ENCODE measurements at regions not wholly inside any gene's neighbourhood (a gene's known extent, or its start where the extent isn't known, plus 50 kb on each side); places are given as distances from the start of the nearest gene placed in this dataset.

- no peaks in the 10 kb centered on the region for H4K20me1 ChIP-seq (ENCODE audit: low read length)
- DNase-seq, result no peak
- no peak overlapping the region for H2AFZ ChIP-seq (ENCODE audit: low read length)
- no peak overlapping the region for H3K4me2 ChIP-seq (ENCODE audit: low read length)
- H3K9me3 ChIP-seq (ENCODE audit: low read length), result no peaks in the 10 kb centered on the region; the same call in 1 of the 2 replicates
- H3K27ac ChIP-seq (ENCODE audit: low read length), result no peak overlapping the region
- no peak overlapping the region for H3K4me3 ChIP-seq (ENCODE audit: low read length)
- intact Hi-C loops (cut with micrococcal nuclease), result no loop called here
- TF ChIP-seq CTCF (conservative IDR thresholded peaks at IDR 0.05; ENCODE audit: low read depth, low read length) (no peak), EZH2 (IDR thresholded peaks at IDR 0.05; ENCODE audit: low read length, unreplicated experiment) (no peak), EZH2phosphoT487 (IDR thresholded peaks at IDR 0.05; ENCODE audit: borderline replicate concordance, low read length) (no peak)
- H3K27me3 ChIP-seq (ENCODE audit: low read length), result peaks cover 94% of the 10 kb centered on the region
- H3K9me2 ChIP-seq (replicated peaks; ENCODE audit: low read length), result no peaks in the 10 kb centered on the region
- no peak overlapping the region for H3K9ac ChIP-seq (ENCODE audit: low read length)
- H3K36me3 ChIP-seq (ENCODE audit: low read depth, low read length), result no peaks in the 10 kb centered on the region
- H3K79me2 ChIP-seq (ENCODE audit: low read length), result no peaks in the 10 kb centered on the region
- ATAC-seq, result no peak
- CTCF ChIA-PET, result no interaction called here
- no peaks in the 10 kb centered on the region for H3K4me1 ChIP-seq (ENCODE audit: insufficient read depth, low read length)
- H3F3A ChIP-seq (ENCODE audit: low read length, unreplicated experiment), result no peaks in the 10 kb centered on the region
- POLR2A ChIA-PET (ENCODE audit: unreplicated experiment), result no interaction called here
- no TSS peak for BruUV-seq (replicated peaks)
Measured at GRCh38 chr14:96661244-96661969, 135.8 kb upstream of the VRK1 start.

GRCh38 chr14:96662116-96662970 is 134.8 kb upstream of the VRK1 start:
- peaks cover 94% of the 10 kb centered on the region for H3K27me3 ChIP-seq (ENCODE audit: low read length)
- no peak overlapping the region for H3K27ac ChIP-seq (ENCODE audit: low read length)
- no peaks in the 10 kb centered on the region for H3K9me2 ChIP-seq (replicated peaks; ENCODE audit: low read length)
- no peaks in the 10 kb centered on the region for H4K20me1 ChIP-seq (ENCODE audit: low read length)
- no peak for DNase-seq
- no peaks in the 10 kb centered on the region for H3F3A ChIP-seq (ENCODE audit: low read length, unreplicated experiment)
- no peak overlapping the region for H3K4me3 ChIP-seq (ENCODE audit: low read length)
- no peak overlapping the region for H3K4me2 ChIP-seq (ENCODE audit: low read length)
- TF ChIP-seq CTCF (conservative IDR thresholded peaks at IDR 0.05; ENCODE audit: low read depth, low read length) (no peak), EZH2phosphoT487 (IDR thresholded peaks at IDR 0.05; ENCODE audit: borderline replicate concordance, low read length) (no peak), EZH2 (IDR thresholded peaks at IDR 0.05; ENCODE audit: low read length, unreplicated experiment) (no peak)
- H3K9ac ChIP-seq (ENCODE audit: low read length), result no peak overlapping the region
- H3K36me3 ChIP-seq (ENCODE audit: low read depth, low read length), result no peaks in the 10 kb centered on the region
- no peaks in the 10 kb centered on the region; the same call in 1 of the 2 replicates for H3K9me3 ChIP-seq (ENCODE audit: low read length)
- H2AFZ ChIP-seq (ENCODE audit: low read length), result no peak overlapping the region
- no TSS peak for BruUV-seq (replicated peaks)
- POLR2A ChIA-PET (ENCODE audit: unreplicated experiment), result no interaction called here
- no peaks in the 10 kb centered on the region for H3K4me1 ChIP-seq (ENCODE audit: insufficient read depth, low read length)
- intact Hi-C loops (cut with micrococcal nuclease), result no loop called here
- CTCF ChIA-PET, result no interaction called here
- ATAC-seq, result no peak
- no peaks in the 10 kb centered on the region for H3K79me2 ChIP-seq (ENCODE audit: low read length)

- Histone ChIP-seq H3K27ac (ENCODE audit: low read length) (no peak overlapping the region), H3K9me3 (ENCODE audit: low read length) (no peaks in the 10 kb centered on the region), H4K20me1 (ENCODE audit: low read length) (no peaks in the 10 kb centered on the region), H3K9ac (ENCODE audit: low read length) (no peak overlapping the region), H2AFZ (ENCODE audit: low read length) (no peak overlapping the region), H3K4me1 (ENCODE audit: insufficient read depth, low read length) (no peaks in the 10 kb centered on the region), H3F3A (ENCODE audit: low read length, unreplicated experiment) (no peaks in the 10 kb centered on the region), H3K27me3 (ENCODE audit: low read length) (peaks cover 96% of the 10 kb centered on the region), H3K79me2 (ENCODE audit: low read length) (no peaks in the 10 kb centered on the region), H3K36me3 (ENCODE audit: low read depth, low read length) (no peaks in the 10 kb centered on the region), H3K4me2 (ENCODE audit: low read length) (no peak overlapping the region), H3K9me2 (replicated peaks; ENCODE audit: low read length) (no peaks in the 10 kb centered on the region), H3K4me3 (ENCODE audit: low read length) (no peak overlapping the region)
- ChIA-PET POLR2A (ENCODE audit: unreplicated experiment) (no interaction called here), CTCF (no interaction called here)
- DNase-seq (no peak), ATAC-seq (no peak)
- no TSS peak for BruUV-seq (replicated peaks)
- intact Hi-C loops (cut with micrococcal nuclease), result no loop called here
- TF ChIP-seq EZH2 (IDR thresholded peaks at IDR 0.05; ENCODE audit: low read length, unreplicated experiment) (no peak), EZH2phosphoT487 (IDR thresholded peaks at IDR 0.05; ENCODE audit: borderline replicate concordance, low read length) (no peak), CTCF (conservative IDR thresholded peaks at IDR 0.05; ENCODE audit: low read depth, low read length) (no peak)
Measured at GRCh38 chr14:96663076-96663475, 134.1 kb upstream of the VRK1 start.

Data from PC-3 (cell line).